ENCODE measurements at regions not wholly inside any gene's neighbourhood (a gene's known extent, or its start where the extent isn't known, plus 50 kb on each side); places are given as distances from the start of the nearest gene placed in this dataset.

DNA sequence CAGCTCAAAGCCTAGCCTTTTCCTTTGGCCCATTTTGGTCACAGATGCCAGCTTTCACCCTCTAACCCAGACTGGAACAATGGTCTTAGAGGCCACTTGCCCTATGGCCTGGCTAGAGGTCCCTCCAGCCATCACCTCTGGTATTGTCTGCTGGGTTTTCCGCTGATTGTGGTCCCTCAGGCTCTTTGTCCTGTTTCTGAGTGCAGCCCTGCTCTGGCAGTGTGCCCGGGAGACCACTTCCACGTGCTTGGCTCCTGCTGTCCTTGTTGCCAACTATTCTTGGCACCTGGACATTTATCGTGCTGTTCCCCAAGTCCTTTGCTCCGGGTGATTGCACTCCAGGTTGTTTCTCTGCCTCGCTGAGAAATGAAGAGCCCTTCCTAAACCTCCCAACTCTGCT, 53.3 kb upstream of the FAM180A start:
- no TSS peak for BruUV-seq (replicated peaks)
- H3K9ac ChIP-seq (ENCODE audit: low read depth, low read length): no peak overlapping the region
- H3K18ac ChIP-seq (ENCODE audit: low read depth, low read length): no peak overlapping the region
- H3K4me1 ChIP-seq (ENCODE audit: control insufficient read depth, insufficient read depth, low read length): no peaks in the 10 kb centered on the region; the same call in 1 of the 2 replicates
- CTCF ChIA-PET: interaction anchor here (0.8 to 2.2 kb wide), 3 partner anchors 127 to 208 kb away, joined by 3 to 27 read pairs (median 3); no protein-coding TSS in a partner anchor
- H2AK5ac ChIP-seq (ENCODE audit: low read depth, low read length): no peak overlapping the region
- intact Hi-C loops (cut with micrococcal nuclease) (loop anchor here (1.0 to 5.0 kb wide), 4 partner anchors 139 to 530 kb away; partner anchors contain the start of gene STMP1), dilution Hi-C loops (cut with HindIII; ENCODE audit: low sequenced_read_pairs, unreplicated experiment) (no loop called here), in situ Hi-C loops (cut with MboI; ENCODE audit: low sequenced_read_pairs) (loop anchor here (5.0 kb wide), 1 partner anchor 205 kb away; no protein-coding TSS in a partner anchor)
- H3K79me1 ChIP-seq (ENCODE audit: low read depth in 1 of 2, low read length in 2 of 2): no peaks in the 10 kb centered on the region
- H4K20me1 ChIP-seq (ENCODE audit: insufficient read depth, low read length): no peaks in the 10 kb centered on the region
- H3K27me3 ChIP-seq (ENCODE audit: control insufficient read depth, insufficient read depth, low read length): no peaks in the 10 kb centered on the region
- no peak overlapping the region for H2BK20ac ChIP-seq (ENCODE audit: low read depth, low read length)
- 70% methylated on average over 2 of the region's 6 CpGs; no CpG with 5 or more reads in 1 of the 2 experiments for WGBS, 2 experiments (ENCODE audit: extremely low coverage in 2 of 2, insufficient read length in 1 of 2)
- no peak overlapping the region for H2AK9ac ChIP-seq (replicated peaks; ENCODE audit: low read depth, low read length, poor library complexity)
- H4K8ac ChIP-seq (ENCODE audit: low read depth in 2 of 2, low read length in 2 of 2): no peak overlapping the region
- H3K23ac ChIP-seq (ENCODE audit: low read depth, low read length): no peak overlapping the region
- ATAC-seq (ENCODE audit: low read depth): no peak
- no peak overlapping the region for H4K5ac ChIP-seq (ENCODE audit: low read depth, low read length)
- H3K9me3 ChIP-seq (ENCODE audit: control insufficient read depth, insufficient read depth, low read length): no peaks in the 10 kb centered on the region
- POLR2A ChIA-PET (ENCODE audit: unreplicated experiment): no interaction called here
- H3K4me2 ChIP-seq (ENCODE audit: low read depth, low read length): no peak overlapping the region
- H2BK120ac ChIP-seq (ENCODE audit: low read depth, low read length): no peak overlapping the region
- no peak for DNase-seq
- H4K91ac ChIP-seq (ENCODE audit: insufficient read depth, low read depth, low read length): no peak overlapping the region
- no peak overlapping the region for H3K56ac ChIP-seq (ENCODE audit: extremely low read depth, insufficient read depth, low read length)
- H3K14ac ChIP-seq (replicated peaks; ENCODE audit: low read depth, low read length): no peak overlapping the region
- H2BK5ac ChIP-seq (ENCODE audit: low read depth, low read length, poor library complexity, severe bottlenecking): no peak overlapping the region
- H3K36me3 ChIP-seq (ENCODE audit: control insufficient read depth, insufficient read depth, low read length): no peaks in the 10 kb centered on the region
- no peak overlapping the region for H3K4me3 ChIP-seq (ENCODE audit: insufficient read depth, low read depth, low read length)
- no peak overlapping the region for H3K27ac ChIP-seq (ENCODE audit: insufficient read depth, low read length)
- no peak overlapping the region for H3K4ac ChIP-seq (ENCODE audit: low read depth, low read length)
- no peaks in the 10 kb centered on the region for H3K9me1 ChIP-seq (ENCODE audit: insufficient read depth, low read length)
- no peak for TF ChIP-seq NFE2L2 (IDR thresholded peaks at IDR 0.05; ENCODE audit: low read depth, low read length)
- no peak for TF ChIP-seq SMC3 (IDR thresholded peaks at IDR 0.05; ENCODE audit: low read depth, low read length)
- TF ChIP-seq RFX5 (IDR thresholded peaks at IDR 0.05; ENCODE audit: low read depth, low read length): no peak
- TF ChIP-seq CEBPB (IDR thresholded peaks at IDR 0.05; ENCODE audit: low read depth, low read length): no peak
- no peak overlapping the region for H2BK15ac ChIP-seq (ENCODE audit: low read depth, low read length)
- H2AFZ ChIP-seq (replicated peaks; ENCODE audit: low read length, poor library complexity): no peak overlapping the region

Measured in IMR-90 (cell line).